Esophagus muscularis mucosa (tissue), 4 donors: ENCODE measurements at regions not wholly inside any gene's neighbourhood (a gene's known extent, or its start where the extent isn't known, plus 50 kb on each side); places are given as distances from the start of the nearest gene placed in this dataset.

Experiments used
- CTCF ChIP-seq, 3 experiments: fragments of 200-600 bp in 2 of 3; fragments of 450-650 bp in 1 of 3; sonication (generic) in 2 of 3; IDR thresholded peaks; one replicate each; pipeline ENCODE4 v1.5.1; 2017 to 2019; ENCODE audit warnings: antibody characterized with exemption in 3 of 3, mild to moderate bottlenecking in 2 of 3, moderate library complexity in 1 of 3
- EP300 ChIP-seq: sonication (generic); formaldehyde crosslinking; IDR thresholded peaks from one replicate; pipeline ENCODE4 v1.6.1; 2017; ENCODE audit warnings: antibody characterized with exemption
- POLR2AphosphoS5 ChIP-seq, 2 donors: sonication (generic); formaldehyde crosslinking; IDR thresholded peaks; one replicate each; pipeline ENCODE4 v1.6.1; 2017; ENCODE audit warnings: antibody characterized with exemption in 2 of 2

DNA sequence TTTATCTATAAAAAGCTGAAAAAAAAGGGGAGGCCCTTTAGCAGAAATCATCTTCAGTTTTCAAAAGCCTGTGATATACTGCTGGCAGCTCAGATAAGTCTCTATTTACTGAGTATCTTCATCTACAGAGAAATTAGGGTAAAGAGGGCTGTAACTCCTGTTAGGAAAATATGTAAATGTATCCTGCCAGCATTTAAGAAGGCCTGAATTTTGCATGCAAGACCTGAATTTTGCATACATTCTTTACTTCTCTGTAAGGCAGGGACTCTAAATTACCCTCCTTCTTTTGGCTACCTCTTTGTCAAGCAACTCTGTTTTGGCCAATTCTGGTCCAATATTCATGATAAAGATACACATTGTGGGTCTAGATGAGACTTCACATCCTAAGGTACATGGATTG lies 150.6 kb upstream of the SPACA1 start:
- TF ChIP-seq EP300: no peak
- no peak for TF ChIP-seq POLR2AphosphoS5 (IDR thresholded peaks at IDR 0.05)
- TF ChIP-seq CTCF (IDR thresholded peaks at IDR 0.05): no peak
